GM13977 (cell line): ENCODE measurements at regions not wholly inside any gene's neighbourhood (a gene's known extent, or its start where the extent isn't known, plus 50 kb on each side); places are given as distances from the start of the nearest gene placed in this dataset.

Source experiments
- DNase-seq: peaks from one replicate; pipeline ENCODE4 v3.0.0; 2012; ENCODE audit warnings: low spot score
- CTCF ChIP-seq: IDR thresholded peaks from 2 replicates; pipeline ENCODE4 v1.5.1; 2012; ENCODE audit warnings: mild to moderate bottlenecking, control low read depth; ENCODE audit not compliant: insufficient read depth; ENCODE audit errors: extremely low read depth, missing control alignments
- in situ Hi-C: fragments of 300-500 bp; cut with MboI; formaldehyde crosslinking; loops from one replicate; pipeline ENCODE4 v1.12.0; 2022; ENCODE audit warnings: low sequenced_read_pairs, low pct_unique_long_range_greater_than_20kb, mixed read lengths, inconsistent platforms; ENCODE audit not compliant: unreplicated experiment

- in situ Hi-C loops, result no loop called here
- no peak for DNase-seq
- no peak for TF ChIP-seq CTCF
Observed at GRCh38 chr2:198328454-198328853, 524.1 kb downstream of the PLCL1 start.

GRCh38 chr2:198327526-198327925 lies 523.1 kb downstream of the PLCL1 start:
- TF ChIP-seq CTCF, result no peak
- no peak for DNase-seq
- in situ Hi-C loops, result no loop called here

- in situ Hi-C loops, result no loop called here
- no peak for TF ChIP-seq CTCF
- no peak for DNase-seq
Observed at GRCh38 chr2:198326431-198326830, 522.0 kb downstream of the PLCL1 start.

- TF ChIP-seq CTCF, result no peak
- no peak for DNase-seq
- in situ Hi-C loops, result no loop called here
Observed at GRCh38 chr2:198325359-198325758, 521.0 kb downstream of the PLCL1 start.

GRCh38 chr2:198324071-198324470 lies 519.7 kb downstream of the PLCL1 start:
- DNase-seq, result no peak
- no peak for TF ChIP-seq CTCF
- in situ Hi-C loops, result loop anchor here (25.0 kb wide), 1 partner anchor 1413 kb away; no protein-coding TSS in a partner anchor

GRCh38 chr2:198322275-198322674 lies 517.9 kb downstream of the PLCL1 start:
- DNase-seq, result no peak
- in situ Hi-C loops, result loop anchor here (25.0 kb wide), 1 partner anchor 1415 kb away; no protein-coding TSS in a partner anchor
- TF ChIP-seq CTCF, result no peak
